ENCODE measurements at regions not wholly inside any gene's neighbourhood (a gene's known extent, or its start where the extent isn't known, plus 50 kb on each side); places are given as distances from the start of the nearest gene placed in this dataset.

GRCh38 chr12:84075991-84076390, 836.6 kb downstream of the SLC6A15 start:
- TF ChIP-seq CTCF (IDR thresholded peaks at IDR 0.05; ENCODE audit: low read length) (no peak), EZH2 (IDR thresholded peaks at IDR 0.05; ENCODE audit: borderline replicate concordance, low read length) (no peak)
